Left hindlimb (tissue), 1 donor: ENCODE measurements at regions not wholly inside any gene's neighbourhood (a gene's known extent, or its start where the extent isn't known, plus 50 kb on each side); places are given as distances from the start of the nearest gene placed in this dataset.

Source experiments
- DNase-seq: peaks from one replicate; pipeline ENCODE4 v3.0.0-alpha.2; 2018

GRCh38 chr9:38118862-38119438 lies 49.9 kb upstream of the SHB start:
- DNase-seq = no peak
